ENCODE measurements at regions not wholly inside any gene's neighbourhood (a gene's known extent, or its start where the extent isn't known, plus 50 kb on each side); places are given as distances from the start of the nearest gene placed in this dataset.

DNA sequence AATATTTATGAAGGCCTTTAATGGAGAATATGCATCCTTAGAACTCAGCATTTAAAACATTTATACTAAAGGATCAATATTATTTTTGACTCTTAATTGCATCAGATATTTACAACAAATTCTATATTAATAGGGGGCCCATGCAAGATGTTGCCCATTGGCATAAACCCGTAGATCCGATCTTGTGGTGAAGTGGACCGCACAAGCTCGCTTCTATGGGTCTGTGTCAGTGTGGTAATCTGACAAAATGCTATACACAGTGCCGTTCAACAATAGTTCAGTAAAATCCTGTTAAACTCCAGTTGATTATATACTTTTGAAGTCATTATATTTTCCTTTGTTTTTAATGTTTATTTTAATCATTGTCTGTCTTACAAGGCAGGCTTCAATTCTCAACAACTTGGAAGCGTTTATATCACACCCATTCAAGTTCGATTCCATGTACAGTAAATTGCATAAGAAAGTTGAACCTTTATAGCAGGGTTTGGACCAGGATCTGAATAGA lies 809.2 kb downstream of the USP25 start:
- no peak for DNase-seq (ENCODE audit: low read depth in 2 of 2)

- DNase-seq (ENCODE audit: low read depth in 2 of 2) = no peak
Observed at GRCh38 chr21:16540966-16541727, 811.4 kb downstream of the USP25 start.

- DNase-seq (ENCODE audit: low read depth in 2 of 2) = no peak
Observed at GRCh38 chr21:16550118-16550517, 820.3 kb downstream of the USP25 start.

GRCh38 chr21:16550917-16551741 lies 821.3 kb downstream of the USP25 start:
- DNase-seq (ENCODE audit: low read depth in 2 of 2) = no peak

- DNase-seq (ENCODE audit: low read depth in 2 of 2) = no peak
Observed at GRCh38 chr21:16552880-16553279, 823.1 kb downstream of the USP25 start.

DNA sequence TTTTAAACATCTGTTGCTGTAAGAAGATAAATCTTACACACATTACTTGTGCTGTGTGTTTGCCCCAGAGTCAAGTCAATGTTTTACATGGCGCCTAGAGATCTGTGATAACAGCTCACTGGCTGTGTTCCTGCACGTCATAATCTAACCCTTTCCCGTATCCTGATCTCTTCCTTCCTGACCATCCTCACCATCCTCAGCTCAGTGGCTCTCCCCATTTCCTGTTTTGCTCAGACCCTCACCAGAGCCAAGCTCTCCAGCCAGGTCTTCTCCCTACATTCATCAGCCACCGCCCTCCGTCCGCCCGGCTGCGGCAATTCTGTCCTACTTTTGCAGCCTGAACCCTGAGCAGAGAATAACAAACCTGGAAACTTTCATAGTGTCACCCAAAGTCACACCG lies 824.7 kb downstream of the USP25 start:
- no peak for DNase-seq (ENCODE audit: low read depth in 2 of 2)

DNA sequence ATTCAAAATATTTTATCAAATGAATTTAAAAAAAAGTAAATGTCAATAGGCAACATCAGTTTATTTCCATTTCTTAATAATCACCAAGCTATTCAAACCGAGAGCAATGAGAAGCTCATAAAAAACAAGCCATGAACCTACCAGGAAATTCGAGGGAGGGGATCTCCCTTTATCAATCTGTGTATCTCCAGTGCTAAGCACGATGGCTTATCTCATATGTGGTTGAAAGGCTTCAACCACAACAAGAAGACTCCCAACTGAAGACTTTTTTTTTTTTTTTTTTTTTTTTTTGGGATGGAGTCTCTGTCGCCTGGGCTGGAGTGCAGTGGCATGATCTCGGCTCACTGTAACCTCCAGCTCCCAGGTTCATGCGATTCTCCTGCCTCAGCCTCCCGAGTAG lies 833.3 kb downstream of the USP25 start:
- no peak for DNase-seq (ENCODE audit: low read depth in 2 of 2)

- no peak for DNase-seq (ENCODE audit: low read depth in 2 of 2)
Observed at GRCh38 chr21:16563795-16564194, 834.0 kb downstream of the USP25 start.

DNA sequence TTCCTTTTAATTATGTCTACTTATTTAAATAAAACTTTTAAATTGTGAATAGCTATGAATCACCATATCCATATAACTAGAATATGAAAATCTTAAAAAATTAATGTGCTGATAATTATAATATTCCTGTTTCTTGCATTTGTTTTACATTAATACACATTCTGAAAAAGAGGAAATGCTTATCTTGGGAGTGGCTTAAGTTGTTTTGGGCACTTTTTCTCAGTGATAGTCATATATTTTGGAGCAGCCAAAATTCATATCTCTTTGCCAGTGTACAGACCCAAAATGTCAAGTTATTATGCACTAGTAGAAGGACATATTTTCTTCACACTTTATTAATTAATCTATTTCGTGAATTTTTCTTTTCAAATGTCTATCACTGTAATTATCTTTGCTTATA lies 838.5 kb downstream of the USP25 start:
- no peak for DNase-seq (ENCODE audit: low read depth in 2 of 2)

- DNase-seq (ENCODE audit: low read depth in 2 of 2) = no peak
Observed at GRCh38 chr21:16568661-16569060, 838.9 kb downstream of the USP25 start.

DNA sequence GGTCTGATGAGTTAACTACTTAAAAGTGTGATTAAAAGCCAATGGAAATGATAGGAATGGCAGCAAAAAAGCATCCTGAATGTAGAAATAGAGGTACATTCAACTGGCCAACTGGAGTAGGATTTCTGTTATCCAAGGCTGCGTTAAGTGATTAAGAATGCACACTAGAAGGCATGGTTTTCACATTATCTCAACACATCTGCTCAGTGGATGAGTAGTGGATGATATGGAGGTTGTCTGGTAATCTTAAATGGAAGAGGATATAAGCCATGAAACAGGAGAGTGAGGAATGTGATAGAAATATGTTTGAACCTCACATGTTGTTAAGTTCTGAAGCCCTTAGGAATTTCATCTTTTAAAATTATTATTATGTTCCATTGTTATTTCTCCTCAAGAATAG lies 839.9 kb downstream of the USP25 start:
- DNase-seq (ENCODE audit: low read depth in 2 of 2) = no peak

DNA sequence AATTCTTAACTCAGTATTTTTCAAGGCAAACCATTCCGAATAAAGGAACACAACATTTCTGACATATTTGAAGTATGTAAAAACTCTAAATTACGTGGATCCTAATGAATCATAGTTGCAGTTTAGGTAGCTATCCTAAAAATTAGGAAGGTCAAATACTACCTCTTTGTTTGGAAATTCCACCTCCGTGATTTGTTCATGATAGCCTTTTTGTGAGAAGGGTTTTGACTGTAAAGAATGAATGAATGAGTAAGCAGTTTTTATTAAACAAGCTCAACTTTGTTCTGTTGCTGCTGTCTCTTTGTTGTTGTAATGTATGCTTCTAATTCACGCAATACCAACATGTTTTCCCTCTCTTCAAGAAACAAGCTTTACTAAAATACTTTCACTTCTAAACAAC lies 840.4 kb downstream of the USP25 start:
- no peak for DNase-seq (ENCODE audit: low read depth in 2 of 2)

- no peak for DNase-seq (ENCODE audit: low read depth in 2 of 2)
Observed at GRCh38 chr21:16570856-16571255, 841.1 kb downstream of the USP25 start.

GRCh38 chr21:16571594-16571993 lies 841.8 kb downstream of the USP25 start:
- DNase-seq (ENCODE audit: low read depth in 2 of 2) = no peak

DNA sequence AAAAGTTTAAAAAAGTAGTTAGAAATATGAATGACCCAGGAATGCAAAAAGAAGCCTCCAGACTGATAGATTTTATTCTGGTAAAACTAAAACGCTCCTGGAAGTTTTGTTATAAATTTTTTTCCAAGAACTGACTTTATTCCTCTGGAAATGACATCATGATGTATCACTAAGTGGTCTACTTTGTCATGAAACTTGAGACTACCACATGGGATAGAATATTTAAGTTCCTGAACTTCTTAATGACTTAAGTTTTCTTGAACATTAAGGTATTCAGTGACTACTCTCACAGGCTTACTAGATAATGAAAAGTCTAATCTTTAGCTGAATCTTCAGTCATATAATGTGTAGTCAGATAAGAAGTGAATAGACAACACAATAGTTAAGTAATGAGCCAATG lies 842.2 kb downstream of the USP25 start:
- DNase-seq (ENCODE audit: low read depth in 2 of 2) = no peak

GRCh38 chr21:16573578-16573977 lies 843.8 kb downstream of the USP25 start:
- DNase-seq (ENCODE audit: low read depth in 2 of 2) = no peak

DNA sequence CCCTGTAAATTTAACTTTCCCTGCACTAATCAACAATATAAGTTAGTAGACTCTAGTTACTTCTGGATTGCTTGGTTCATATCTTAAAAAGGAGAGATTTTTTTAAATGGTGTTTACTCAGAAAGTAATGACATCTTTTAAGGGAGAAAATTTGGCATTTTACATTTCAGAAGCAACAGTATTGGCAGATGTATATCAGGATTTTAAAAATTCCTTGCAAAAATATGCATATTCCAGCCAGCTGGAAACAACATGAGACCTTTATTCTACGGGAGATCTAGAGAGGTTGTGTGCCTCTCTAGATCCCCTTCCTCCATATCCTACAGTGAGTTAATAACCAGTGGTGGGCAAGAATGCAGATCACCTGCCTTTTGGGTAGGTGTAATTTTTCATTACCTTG lies 848.2 kb downstream of the USP25 start:
- no peak for DNase-seq (ENCODE audit: low read depth in 2 of 2)

DNA sequence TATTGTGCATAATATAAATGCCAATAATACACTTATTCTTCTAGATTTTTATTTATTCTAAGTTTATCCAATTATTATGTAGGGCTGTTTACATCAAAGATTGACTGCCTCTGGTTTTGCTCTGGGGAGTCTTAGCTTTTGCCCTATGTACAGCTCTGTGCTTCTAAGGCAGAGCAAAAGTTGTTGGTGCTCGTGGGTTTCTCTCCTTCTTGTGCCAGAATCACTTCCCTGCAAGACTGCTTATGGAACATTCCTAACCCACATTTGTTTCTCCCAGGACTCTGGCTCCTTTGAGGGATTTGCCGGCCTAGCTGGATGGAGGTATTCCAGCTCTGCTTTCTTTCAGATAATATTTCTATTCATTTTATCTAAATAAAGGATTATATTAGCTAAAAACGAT lies 849.1 kb downstream of the USP25 start:
- DNase-seq (ENCODE audit: low read depth in 2 of 2) = no peak

GRCh38 chr21:16579538-16579937 lies 849.8 kb downstream of the USP25 start:
- no peak for DNase-seq (ENCODE audit: low read depth in 2 of 2)

- DNase-seq (ENCODE audit: low read depth in 2 of 2) = no peak
Observed at GRCh38 chr21:16580661-16581060, 850.9 kb downstream of the USP25 start.

DNA sequence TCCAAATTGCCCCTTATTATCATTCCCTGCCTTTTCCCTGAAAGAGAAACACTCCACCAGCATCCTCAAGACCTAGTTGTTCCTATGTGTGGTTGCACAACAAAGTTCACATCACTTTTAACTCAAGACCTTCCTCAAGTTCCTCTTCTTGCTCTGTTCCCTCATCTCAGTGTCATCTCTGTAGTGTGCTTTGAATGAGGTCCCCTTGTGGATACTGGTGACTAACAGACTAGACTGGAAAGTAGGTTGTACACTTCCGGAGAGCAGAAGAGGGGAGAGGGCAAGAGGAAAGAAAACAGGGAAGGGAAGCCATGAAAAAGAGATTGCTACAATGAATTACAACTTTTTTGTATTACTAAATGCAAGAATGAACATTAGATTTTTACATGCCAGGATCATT lies 853.8 kb downstream of the USP25 start:
- DNase-seq (ENCODE audit: low read depth in 2 of 2) = no peak

DNA sequence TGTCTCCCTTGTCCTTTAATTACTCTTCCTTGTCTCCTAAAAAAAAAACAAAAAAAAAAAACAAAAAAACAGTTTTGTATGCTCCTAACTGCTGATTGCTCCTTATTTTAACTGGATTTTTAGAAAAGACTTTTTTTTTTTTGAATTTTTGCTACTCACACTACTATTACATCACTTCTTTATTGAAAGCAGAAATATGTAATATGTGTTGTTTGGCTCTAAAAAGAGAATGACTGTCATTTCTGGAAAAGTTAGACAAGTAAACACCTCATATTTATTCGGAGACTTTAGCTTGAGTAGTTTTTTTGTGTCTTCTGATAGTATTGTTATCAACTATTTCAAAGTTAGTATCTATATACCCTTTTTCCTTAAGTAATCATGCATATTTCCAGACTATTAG lies 855.0 kb downstream of the USP25 start:
- no peak for DNase-seq (ENCODE audit: low read depth in 2 of 2)

DNA sequence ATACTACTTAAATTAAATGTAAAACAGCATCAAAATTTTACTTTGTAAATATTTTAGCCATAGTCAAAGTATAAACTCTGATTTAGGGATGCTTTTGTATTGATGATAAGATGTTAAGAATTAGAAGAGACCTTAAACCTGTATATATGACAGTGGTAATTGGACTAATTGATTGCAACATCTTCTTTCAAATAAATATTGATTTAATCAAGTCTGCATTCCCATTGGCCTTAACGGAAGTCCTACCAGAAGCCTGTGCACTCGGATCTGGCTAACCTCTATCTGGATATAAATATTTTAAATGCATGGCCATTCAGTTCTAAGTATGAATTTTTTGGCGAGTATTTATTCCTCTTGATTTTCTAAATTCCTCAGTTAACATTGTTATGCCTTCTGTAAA lies 856.1 kb downstream of the USP25 start:
- no peak for DNase-seq (ENCODE audit: low read depth in 2 of 2)

Data from stimulated activated CD8-positive, alpha-beta memory T cell treated with anti-CD3 and anti-CD28 coated beads, Interleukin-15, amount 100 ng/mL, for 48 hours (primary cell).